ENCODE measurements at regions not wholly inside any gene's neighbourhood (a gene's known extent, or its start where the extent isn't known, plus 50 kb on each side); places are given as distances from the start of the nearest gene placed in this dataset.

GRCh38 chr16:48947371-48947713, 334.3 kb downstream of the CBLN1 start:
- H3K27ac ChIP-seq (ENCODE audit: insufficient read depth, low read length) = no peak overlapping the region

GRCh38 chr16:48946686-48947370, 334.8 kb downstream of the CBLN1 start:
- no peaks in the 10 kb centered on the region for H3K27me3 ChIP-seq (ENCODE audit: control insufficient read depth, insufficient read depth, low read length)
- no peak overlapping the region for H3K4me2 ChIP-seq (ENCODE audit: extremely low read depth, insufficient read depth, low read length)
- no peak overlapping the region for H3K27ac ChIP-seq (ENCODE audit: insufficient read depth, low read length)
- no peak for DNase-seq (ENCODE audit: low read depth in 2 of 2)
- no peak overlapping the region for H2AFZ ChIP-seq (ENCODE audit: low read length)
- H3K4me3 ChIP-seq (replicated peaks in 1 of 4; ENCODE audit: control extremely low read depth in 1 of 4, insufficient read depth in 1 of 4, low read depth in 3 of 4, low read length in 4 of 4) = no peak overlapping the region
- H3K36me3 ChIP-seq (ENCODE audit: control insufficient read depth, insufficient read depth, low read length) = no peaks in the 10 kb centered on the region
- no peaks in the 10 kb centered on the region for H4K20me1 ChIP-seq (ENCODE audit: control insufficient read depth, extremely low read depth, insufficient read depth, low read length)
- peaks cover 2% of the 10 kb centered on the region for H3K4me1 ChIP-seq (ENCODE audit: control insufficient read depth, extremely low read depth, insufficient read depth, low read length)
- no peaks in the 10 kb centered on the region for H3K9me3 ChIP-seq (ENCODE audit: control insufficient read depth, insufficient read depth, low read depth, low read length)
- TF ChIP-seq EZH2 (IDR thresholded peaks at IDR 0.05; ENCODE audit: low read length, missing control alignments) = no peak
- TF ChIP-seq CTCF (conservative IDR thresholded peaks at IDR 0.05 in 1 of 2, IDR thresholded peaks at IDR 0.05 in 1 of 2; ENCODE audit: low read depth in 1 of 2, low read length in 2 of 2) = no peak
- H3K79me2 ChIP-seq (ENCODE audit: control insufficient read depth, insufficient read depth, low read length) = no peaks in the 10 kb centered on the region
- H3K9ac ChIP-seq (ENCODE audit: insufficient read depth, low read length) = no peak overlapping the region

More at GRCh38 chr16:48947371-48947713, 334.3 kb downstream of the CBLN1 start:
- H3K27me3 ChIP-seq (ENCODE audit: control insufficient read depth, insufficient read depth, low read length) = no peaks in the 10 kb centered on the region
- H3K79me2 ChIP-seq (ENCODE audit: control insufficient read depth, insufficient read depth, low read length) = no peaks in the 10 kb centered on the region
- H2AFZ ChIP-seq (ENCODE audit: low read length) = no peak overlapping the region
- no peak for DNase-seq (ENCODE audit: low read depth in 2 of 2)
- H3K4me1 ChIP-seq (ENCODE audit: control insufficient read depth, extremely low read depth, insufficient read depth, low read length) = peaks cover 2% of the 10 kb centered on the region
- H4K20me1 ChIP-seq (ENCODE audit: control insufficient read depth, extremely low read depth, insufficient read depth, low read length) = no peaks in the 10 kb centered on the region
- H3K36me3 ChIP-seq (ENCODE audit: control insufficient read depth, insufficient read depth, low read length) = no peaks in the 10 kb centered on the region
- no peak overlapping the region for H3K9ac ChIP-seq (ENCODE audit: insufficient read depth, low read length)
- no peak overlapping the region for H3K4me3 ChIP-seq (replicated peaks in 1 of 4; ENCODE audit: control extremely low read depth in 1 of 4, insufficient read depth in 1 of 4, low read depth in 3 of 4, low read length in 4 of 4)
- H3K9me3 ChIP-seq (ENCODE audit: control insufficient read depth, insufficient read depth, low read depth, low read length) = no peaks in the 10 kb centered on the region
- TF ChIP-seq EZH2 (IDR thresholded peaks at IDR 0.05; ENCODE audit: low read length, missing control alignments) = no peak
- no peak for TF ChIP-seq CTCF (conservative IDR thresholded peaks at IDR 0.05 in 1 of 2, IDR thresholded peaks at IDR 0.05 in 1 of 2; ENCODE audit: low read depth in 1 of 2, low read length in 2 of 2)
- H3K4me2 ChIP-seq (ENCODE audit: extremely low read depth, insufficient read depth, low read length) = no peak overlapping the region

GRCh38 chr16:48942996-48943395, 333.0 kb upstream of the N4BP1 start:
- no peaks in the 10 kb centered on the region for H3K79me2 ChIP-seq (ENCODE audit: control insufficient read depth, insufficient read depth, low read length)
- H3K9me3 ChIP-seq (ENCODE audit: control insufficient read depth, insufficient read depth, low read depth, low read length) = no peaks in the 10 kb centered on the region
- no peaks in the 10 kb centered on the region for H3K27me3 ChIP-seq (ENCODE audit: control insufficient read depth, insufficient read depth, low read length)
- H3K4me1 ChIP-seq (ENCODE audit: control insufficient read depth, extremely low read depth, insufficient read depth, low read length) = no peaks in the 10 kb centered on the region
- no peak for DNase-seq (ENCODE audit: low read depth in 2 of 2)
- H4K20me1 ChIP-seq (ENCODE audit: control insufficient read depth, extremely low read depth, insufficient read depth, low read length) = no peaks in the 10 kb centered on the region
- TF ChIP-seq CTCF (conservative IDR thresholded peaks at IDR 0.05 in 1 of 2, IDR thresholded peaks at IDR 0.05 in 1 of 2; ENCODE audit: low read depth in 1 of 2, low read length in 2 of 2) = no peak
- TF ChIP-seq EZH2 (IDR thresholded peaks at IDR 0.05; ENCODE audit: low read length, missing control alignments) = no peak
- H3K4me2 ChIP-seq (ENCODE audit: extremely low read depth, insufficient read depth, low read length) = no peak overlapping the region
- H3K9ac ChIP-seq (ENCODE audit: insufficient read depth, low read length) = no peak overlapping the region
- no peak overlapping the region for H3K27ac ChIP-seq (ENCODE audit: insufficient read depth, low read length)
- H3K4me3 ChIP-seq (replicated peaks in 1 of 4; ENCODE audit: control extremely low read depth in 1 of 4, insufficient read depth in 1 of 4, low read depth in 3 of 4, low read length in 4 of 4) = no peak overlapping the region
- H2AFZ ChIP-seq (ENCODE audit: low read length) = no peak overlapping the region
- no peaks in the 10 kb centered on the region for H3K36me3 ChIP-seq (ENCODE audit: control insufficient read depth, insufficient read depth, low read length)

Measured in fibroblast of lung (primary cell).